ENCODE measurements at regions not wholly inside any gene's neighbourhood (a gene's known extent, or its start where the extent isn't known, plus 50 kb on each side); places are given as distances from the start of the nearest gene placed in this dataset.
A peak's percentile ranks its signal among the peaks of the same experiment; 100 is the strongest.
"Not testable (repeated sequence)": the region's sequence is repeated elsewhere in the genome, so short reads cannot be mapped to it uniquely, and the experiment has no call there.

GRCh38 chr11:93041682-93042081 is 72.2 kb downstream of the MTNR1B start:
- no peak overlapping the region for H3K4me3 ChIP-seq (ENCODE audit: low read depth, low read length)
- no TSS peak for BruUV-seq (replicated peaks)
- H3K4me1 Mint-ChIP-seq (ENCODE audit: low read depth, unreplicated experiment): no peaks in the 10 kb centered on the region
- no peaks in the 10 kb centered on the region for H3K4me1 ChIP-seq
- peaks cover 22% of the 10 kb centered on the region for H3K9me3 Mint-ChIP-seq (ENCODE audit: unreplicated experiment)
- H3K9me3 ChIP-seq: no peaks in the 10 kb centered on the region
- no peak for TF ChIP-seq CTCF (IDR thresholded peaks at IDR 0.05; ENCODE audit: insufficient read depth in 1 of 2, low read depth in 1 of 2, low read length in 1 of 2, severe bottlenecking in 1 of 2, unreplicated experiment in 1 of 2)
- POLR2A ChIA-PET: no interaction called here
- H3K36me3 Mint-ChIP-seq (ENCODE audit: insufficient read depth, unreplicated experiment): no peaks in the 10 kb centered on the region
- intact Hi-C loops (cut with micrococcal nuclease; ENCODE audit: unreplicated experiment): no loop called here
- no peaks in the 10 kb centered on the region for H3K27me3 ChIP-seq (replicated peaks; ENCODE audit: control insufficient read depth, insufficient read depth, low read length)
- no peak for DNase-seq
- H3K4me3 Mint-ChIP-seq (ENCODE audit: unreplicated experiment): no peak overlapping the region
- no peak overlapping the region for H3K27ac Mint-ChIP-seq (ENCODE audit: unreplicated experiment)
- no peaks in the 10 kb centered on the region for H3K36me3 ChIP-seq (ENCODE audit: control insufficient read depth, insufficient read depth, low read length)
- peaks cover 7% of the 10 kb centered on the region for H3K27me3 Mint-ChIP-seq (ENCODE audit: insufficient read depth, unreplicated experiment)
- CTCF ChIA-PET: no interaction called here

- intact Hi-C loops (cut with micrococcal nuclease; ENCODE audit: unreplicated experiment); BruUV-seq (replicated peaks); H3K4me1 ChIP-seq; H3K36me3 Mint-ChIP-seq (ENCODE audit: insufficient read depth, unreplicated experiment); H3K4me3 ChIP-seq (ENCODE audit: low read depth, low read length); CTCF ChIA-PET; H3K27ac Mint-ChIP-seq (ENCODE audit: unreplicated experiment); H3K27me3 ChIP-seq (replicated peaks; ENCODE audit: control insufficient read depth, insufficient read depth, low read length); H3K9me3 ChIP-seq; POLR2A ChIA-PET; H3K27me3 Mint-ChIP-seq (ENCODE audit: insufficient read depth, unreplicated experiment); H3K36me3 ChIP-seq (ENCODE audit: control insufficient read depth, insufficient read depth, low read length); H3K4me1 Mint-ChIP-seq (ENCODE audit: low read depth, unreplicated experiment): not testable (repeated sequence)
- peak; percentile 36 to 59 for DNase-seq
- Mint-ChIP-seq H3K9me3 (ENCODE audit: unreplicated experiment) (peaks cover 22% of the 10 kb centered on the region), H3K4me3 (ENCODE audit: unreplicated experiment) (peak overlapping the region; percentile 7)
These were observed 73.7 kb downstream of the MTNR1B start for GRCh38 chr11:93043186-93043585.

GRCh38 chr11:93049740-93050139 is 80.3 kb downstream of the MTNR1B start:
- intact Hi-C loops (cut with micrococcal nuclease; ENCODE audit: unreplicated experiment): no loop called here
- Mint-ChIP-seq H3K27me3 (ENCODE audit: insufficient read depth, unreplicated experiment) (peaks cover 21% of the 10 kb centered on the region), H3K9me3 (ENCODE audit: unreplicated experiment) (no peaks in the 10 kb centered on the region), H3K27ac (ENCODE audit: unreplicated experiment) (no peak overlapping the region), H3K4me1 (ENCODE audit: low read depth, unreplicated experiment) (no peaks in the 10 kb centered on the region), H3K36me3 (ENCODE audit: insufficient read depth, unreplicated experiment) (no peaks in the 10 kb centered on the region), H3K4me3 (ENCODE audit: unreplicated experiment) (no peak overlapping the region)
- H3K4me1 ChIP-seq: no peaks in the 10 kb centered on the region
- POLR2A ChIA-PET: no interaction called here
- CTCF ChIA-PET: no interaction called here
- H3K4me3 ChIP-seq (ENCODE audit: low read depth, low read length): no peak overlapping the region
- H3K36me3 ChIP-seq (ENCODE audit: control insufficient read depth, insufficient read depth, low read length): no peaks in the 10 kb centered on the region
- no peak for TF ChIP-seq CTCF (IDR thresholded peaks at IDR 0.05; ENCODE audit: insufficient read depth in 1 of 2, low read depth in 1 of 2, low read length in 1 of 2, severe bottlenecking in 1 of 2, unreplicated experiment in 1 of 2)
- DNase-seq: no peak
- no peaks in the 10 kb centered on the region for H3K9me3 ChIP-seq
- no TSS peak for BruUV-seq (replicated peaks)
- H3K27me3 ChIP-seq (replicated peaks; ENCODE audit: control insufficient read depth, insufficient read depth, low read length): no peaks in the 10 kb centered on the region

GRCh38 chr11:93051186-93051585 is 81.7 kb downstream of the MTNR1B start:
- no peaks in the 10 kb centered on the region for H3K9me3 ChIP-seq
- CTCF ChIA-PET: no interaction called here
- H3K4me3 ChIP-seq (ENCODE audit: low read depth, low read length): no peak overlapping the region
- POLR2A ChIA-PET: no interaction called here
- H3K27me3 ChIP-seq (replicated peaks; ENCODE audit: control insufficient read depth, insufficient read depth, low read length): no peaks in the 10 kb centered on the region
- no peak overlapping the region for H3K27ac Mint-ChIP-seq (ENCODE audit: unreplicated experiment)
- H3K36me3 ChIP-seq (ENCODE audit: control insufficient read depth, insufficient read depth, low read length): no peaks in the 10 kb centered on the region
- no peak for TF ChIP-seq CTCF (IDR thresholded peaks at IDR 0.05; ENCODE audit: insufficient read depth in 1 of 2, low read depth in 1 of 2, low read length in 1 of 2, severe bottlenecking in 1 of 2, unreplicated experiment in 1 of 2)
- H3K4me3 Mint-ChIP-seq (ENCODE audit: unreplicated experiment): no peak overlapping the region
- no peaks in the 10 kb centered on the region for H3K4me1 Mint-ChIP-seq (ENCODE audit: low read depth, unreplicated experiment)
- no peak for DNase-seq
- H3K27me3 Mint-ChIP-seq (ENCODE audit: insufficient read depth, unreplicated experiment): peaks cover 21% of the 10 kb centered on the region
- H3K4me1 ChIP-seq: no peaks in the 10 kb centered on the region
- BruUV-seq (replicated peaks): no TSS peak
- H3K36me3 Mint-ChIP-seq (ENCODE audit: insufficient read depth, unreplicated experiment): no peaks in the 10 kb centered on the region
- intact Hi-C loops (cut with micrococcal nuclease; ENCODE audit: unreplicated experiment): no loop called here
- no peaks in the 10 kb centered on the region for H3K9me3 Mint-ChIP-seq (ENCODE audit: unreplicated experiment)

All from Caco-2 (cell line).